ENCODE measurements at regions not wholly inside any gene's neighbourhood (a gene's known extent, or its start where the extent isn't known, plus 50 kb on each side); places are given as distances from the start of the nearest gene placed in this dataset.
"Not testable (repeated sequence)": the region's sequence is repeated elsewhere in the genome, so short reads cannot be mapped to it uniquely, and the experiment has no call there.

- Histone ChIP-seq H3K4me2 (replicated peaks; ENCODE audit: extremely low read depth, low read length, poor library complexity, severe bottlenecking) (no peak overlapping the region), H3K4me3 (replicated peaks in 1 of 3; ENCODE audit: low read depth in 2 of 3, low read length in 3 of 3) (no peak overlapping the region), H3K79me2 (ENCODE audit: insufficient read depth, low read length) (no peaks in the 10 kb centered on the region), H3K9me3 (replicated peaks in 1 of 2; ENCODE audit: control insufficient read depth in 1 of 2, insufficient read depth in 1 of 2, low read length in 2 of 2) (peaks cover 3 to 4% of the 10 kb centered on the region in 2 donors), H4K20me1 (ENCODE audit: insufficient read depth, low read length) (no peaks in the 10 kb centered on the region), H3K9ac (ENCODE audit: insufficient read depth, low read length, poor library complexity, severe bottlenecking) (no peak overlapping the region), H3K27me3 (ENCODE audit: control insufficient read depth in 2 of 2, insufficient read depth in 2 of 2, low read length in 2 of 2) (no peaks in the 10 kb centered on the region), H3K36me3 (replicated peaks in 1 of 2; ENCODE audit: control insufficient read depth in 1 of 2, insufficient read depth in 2 of 2, low read length in 2 of 2) (no peaks in the 10 kb centered on the region), H3K27ac (ENCODE audit: low read depth in 1 of 2, low read length in 2 of 2) (no peak overlapping the region), H3K4me1 (ENCODE audit: control insufficient read depth in 1 of 2, insufficient read depth in 2 of 2, low read length in 2 of 2) (no peaks in the 10 kb centered on the region), H2AFZ (ENCODE audit: insufficient read depth, low read depth, low read length, poor library complexity, severe bottlenecking) (no peak overlapping the region)
- DNase-seq, result no peak
- Mint-ChIP-seq H3K27ac (no peak overlapping the region), H3K9me3 (peaks cover 7 to 20% (median 13%) of the 10 kb centered on the region in 7 donors), H3K4me1 (no peaks in the 10 kb centered on the region), H3K27me3 (ENCODE audit: low read depth in 3 of 3) (peaks cover 0 to 3% (median 0%) of the 10 kb centered on the region in 3 donors), H3K36me3 (no peaks in the 10 kb centered on the region), H3K4me3 (no peak overlapping the region)
- TF ChIP-seq, protein P1, sequence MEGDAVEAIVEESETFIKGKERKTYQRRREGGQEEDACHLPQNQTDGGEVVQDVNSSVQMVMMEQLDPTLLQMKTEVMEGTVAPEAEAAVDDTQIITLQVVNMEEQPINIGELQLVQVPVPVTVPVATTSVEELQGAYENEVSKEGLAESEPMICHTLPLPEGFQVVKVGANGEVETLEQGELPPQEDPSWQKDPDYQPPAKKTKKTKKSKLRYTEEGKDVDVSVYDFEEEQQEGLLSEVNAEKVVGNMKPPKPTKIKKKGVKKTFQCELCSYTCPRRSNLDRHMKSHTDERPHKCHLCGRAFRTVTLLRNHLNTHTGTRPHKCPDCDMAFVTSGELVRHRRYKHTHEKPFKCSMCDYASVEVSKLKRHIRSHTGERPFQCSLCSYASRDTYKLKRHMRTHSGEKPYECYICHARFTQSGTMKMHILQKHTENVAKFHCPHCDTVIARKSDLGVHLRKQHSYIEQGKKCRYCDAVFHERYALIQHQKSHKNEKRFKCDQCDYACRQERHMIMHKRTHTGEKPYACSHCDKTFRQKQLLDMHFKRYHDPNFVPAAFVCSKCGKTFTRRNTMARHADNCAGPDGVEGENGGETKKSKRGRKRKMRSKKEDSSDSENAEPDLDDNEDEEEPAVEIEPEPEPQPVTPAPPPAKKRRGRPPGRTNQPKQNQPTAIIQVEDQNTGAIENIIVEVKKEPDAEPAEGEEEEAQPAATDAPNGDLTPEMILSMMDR (IDR thresholded peaks at IDR 0.05), result no peak
- intact Hi-C loops (cut with micrococcal nuclease), result no loop called here
Observed at GRCh38 chr3:170670504-170670903, 84.6 kb upstream of the SLC7A14 start.

DNA sequence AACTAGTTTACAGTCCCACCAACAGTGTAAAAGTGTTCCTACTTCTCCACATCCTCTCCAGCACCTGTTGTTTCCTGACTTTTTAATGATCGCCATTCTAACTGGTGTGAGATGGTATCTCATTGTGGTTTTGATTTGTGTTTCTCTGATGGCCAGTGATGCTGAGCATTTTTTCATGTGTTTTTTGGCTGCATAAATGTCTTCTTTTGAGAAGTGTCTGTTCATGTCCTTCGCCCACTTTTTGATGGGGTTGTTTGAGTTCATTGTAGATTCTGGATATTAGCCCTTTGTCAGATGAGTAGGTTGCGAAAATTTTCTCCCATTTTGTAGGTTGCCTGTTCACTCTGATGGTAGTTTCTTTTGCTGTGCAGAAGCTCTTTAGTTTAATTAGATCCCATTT lies 77.1 kb upstream of the SLC7A14 start:
- H3K4me3 Mint-ChIP-seq; H3K36me3 ChIP-seq (replicated peaks in 1 of 2; ENCODE audit: control insufficient read depth in 1 of 2, insufficient read depth in 2 of 2, low read length in 2 of 2); H3K4me1 Mint-ChIP-seq; H3K4me2 ChIP-seq (replicated peaks; ENCODE audit: extremely low read depth, low read length, poor library complexity, severe bottlenecking); H3K79me2 ChIP-seq (ENCODE audit: insufficient read depth, low read length); H3K27ac Mint-ChIP-seq; H3K36me3 Mint-ChIP-seq; H4K20me1 ChIP-seq (ENCODE audit: insufficient read depth, low read length); H3K4me3 ChIP-seq (replicated peaks in 1 of 3; ENCODE audit: low read depth in 2 of 3, low read length in 3 of 3); H3K27me3 ChIP-seq (ENCODE audit: control insufficient read depth in 2 of 2, insufficient read depth in 2 of 2, low read length in 2 of 2); H3K9me3 ChIP-seq (replicated peaks in 1 of 2; ENCODE audit: control insufficient read depth in 1 of 2, insufficient read depth in 1 of 2, low read length in 2 of 2); DNase-seq; H2AFZ ChIP-seq (ENCODE audit: insufficient read depth, low read depth, low read length, poor library complexity, severe bottlenecking); H3K27me3 Mint-ChIP-seq (ENCODE audit: low read depth in 3 of 3); H3K4me1 ChIP-seq (ENCODE audit: control insufficient read depth in 1 of 2, insufficient read depth in 2 of 2, low read length in 2 of 2); H3K9ac ChIP-seq (ENCODE audit: insufficient read depth, low read length, poor library complexity, severe bottlenecking); intact Hi-C loops (cut with micrococcal nuclease); H3K27ac ChIP-seq (ENCODE audit: low read depth in 1 of 2, low read length in 2 of 2): not testable (repeated sequence)
- no CpG with 5 or more reads among the region's 3 CpGs for WGBS (ENCODE audit: insufficient coverage)
- peaks cover 3 to 13% (median 6%) of the 10 kb centered on the region in 7 donors for H3K9me3 Mint-ChIP-seq
